ENCODE measurements at regions not wholly inside any gene's neighbourhood (a gene's known extent, or its start where the extent isn't known, plus 50 kb on each side); places are given as distances from the start of the nearest gene placed in this dataset.

- TF ChIP-seq CEBPB (IDR thresholded peaks at IDR 0.05; ENCODE audit: low read depth) (no peak), TCF7L2 (IDR thresholded peaks at IDR 0.05; ENCODE audit: borderline replicate concordance, extremely low read depth, insufficient read depth, insufficient read length) (peak; percentile 31), POLR2A (IDR thresholded peaks at IDR 0.05; ENCODE audit: borderline replicate concordance, extremely low read depth, insufficient read depth, insufficient read length) (no peak), SIN3A (IDR thresholded peaks at IDR 0.05; ENCODE audit: low read depth) (no peak), EGR1 (IDR thresholded peaks at IDR 0.05; ENCODE audit: low read depth) (no peak), POLR2AphosphoS5 (IDR thresholded peaks at IDR 0.05; ENCODE audit: low read depth, low read length) (no peak), YY1 (IDR thresholded peaks at IDR 0.05; ENCODE audit: extremely low read depth, insufficient replicate concordance, low read depth, low read length) (no peak)
- TF ChIP-seq, protein P1, sequence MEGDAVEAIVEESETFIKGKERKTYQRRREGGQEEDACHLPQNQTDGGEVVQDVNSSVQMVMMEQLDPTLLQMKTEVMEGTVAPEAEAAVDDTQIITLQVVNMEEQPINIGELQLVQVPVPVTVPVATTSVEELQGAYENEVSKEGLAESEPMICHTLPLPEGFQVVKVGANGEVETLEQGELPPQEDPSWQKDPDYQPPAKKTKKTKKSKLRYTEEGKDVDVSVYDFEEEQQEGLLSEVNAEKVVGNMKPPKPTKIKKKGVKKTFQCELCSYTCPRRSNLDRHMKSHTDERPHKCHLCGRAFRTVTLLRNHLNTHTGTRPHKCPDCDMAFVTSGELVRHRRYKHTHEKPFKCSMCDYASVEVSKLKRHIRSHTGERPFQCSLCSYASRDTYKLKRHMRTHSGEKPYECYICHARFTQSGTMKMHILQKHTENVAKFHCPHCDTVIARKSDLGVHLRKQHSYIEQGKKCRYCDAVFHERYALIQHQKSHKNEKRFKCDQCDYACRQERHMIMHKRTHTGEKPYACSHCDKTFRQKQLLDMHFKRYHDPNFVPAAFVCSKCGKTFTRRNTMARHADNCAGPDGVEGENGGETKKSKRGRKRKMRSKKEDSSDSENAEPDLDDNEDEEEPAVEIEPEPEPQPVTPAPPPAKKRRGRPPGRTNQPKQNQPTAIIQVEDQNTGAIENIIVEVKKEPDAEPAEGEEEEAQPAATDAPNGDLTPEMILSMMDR (IDR thresholded peaks at IDR 0.05 in 2 of 3, conservative IDR thresholded peaks at IDR 0.05 in 1 of 3; ENCODE audit: borderline replicate concordance in 1 of 3, insufficient read depth in 1 of 3, low read depth in 2 of 3, low read length in 2 of 3) = peak; percentile 28 to 89 (median 76); a peak in 5 of 6 replicates
- TF ChIP-seq, protein P2, sequence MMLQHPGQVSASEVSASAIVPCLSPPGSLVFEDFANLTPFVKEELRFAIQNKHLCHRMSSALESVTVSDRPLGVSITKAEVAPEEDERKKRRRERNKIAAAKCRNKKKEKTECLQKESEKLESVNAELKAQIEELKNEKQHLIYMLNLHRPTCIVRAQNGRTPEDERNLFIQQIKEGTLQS (IDR thresholded peaks at IDR 0.05) = no peak
- TF ChIP-seq, protein P3, sequence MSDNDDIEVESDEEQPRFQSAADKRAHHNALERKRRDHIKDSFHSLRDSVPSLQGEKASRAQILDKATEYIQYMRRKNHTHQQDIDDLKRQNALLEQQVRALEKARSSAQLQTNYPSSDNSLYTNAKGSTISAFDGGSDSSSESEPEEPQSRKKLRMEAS (IDR thresholded peaks at IDR 0.05) = no peak
Measured at GRCh38 chr11:26276798-26277424, 55.0 kb upstream of the ANO3 start.

All from HCT116 (cell line).